ENCODE measurements at regions not wholly inside any gene's neighbourhood (a gene's known extent, or its start where the extent isn't known, plus 50 kb on each side); places are given as distances from the start of the nearest gene placed in this dataset.
A peak's percentile ranks its signal among the peaks of the same experiment; 100 is the strongest.

DNA sequence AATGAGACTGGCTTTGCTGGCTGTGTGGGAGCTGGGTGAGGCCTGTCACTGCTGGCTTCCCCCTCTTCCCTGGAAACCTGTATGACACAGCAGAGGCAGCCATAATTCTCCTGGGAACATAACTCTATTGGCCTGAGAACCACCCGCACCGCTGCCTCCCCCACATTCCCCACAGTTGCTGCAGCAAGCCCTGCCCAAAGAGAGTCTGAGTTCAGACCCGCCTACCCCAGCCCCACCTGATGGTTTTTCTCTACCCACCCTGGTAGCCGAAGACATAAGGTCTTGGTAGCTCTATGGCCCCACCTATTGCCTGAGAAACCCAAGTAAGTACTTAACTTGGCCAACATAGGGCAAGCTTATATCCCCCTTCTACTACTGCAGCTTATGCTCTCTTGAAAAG lies 174.8 kb downstream of the C11orf91 start:
- DNase-seq (ENCODE audit: low spot score): no peak

DNA sequence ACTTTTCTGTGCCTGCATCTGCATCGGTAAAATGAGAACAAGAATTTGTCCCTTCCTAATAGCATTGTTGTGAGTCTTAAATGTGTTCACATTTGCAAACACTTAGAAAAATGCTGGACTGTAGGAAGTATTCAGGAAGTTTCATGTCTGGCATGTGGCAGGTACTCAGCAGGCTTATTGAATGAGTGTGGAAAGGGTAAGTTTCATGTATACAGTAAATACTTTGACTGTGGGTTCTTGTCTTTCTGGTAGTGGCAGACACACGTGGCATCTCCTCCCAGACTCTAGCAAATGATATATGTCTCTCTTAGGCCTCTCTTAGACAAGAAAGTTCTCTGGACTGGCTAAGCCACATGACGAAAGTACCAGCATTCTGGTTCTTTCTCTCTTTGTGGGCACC lies 179.2 kb downstream of the C11orf91 start:
- DNase-seq (ENCODE audit: low spot score): no peak

DNA sequence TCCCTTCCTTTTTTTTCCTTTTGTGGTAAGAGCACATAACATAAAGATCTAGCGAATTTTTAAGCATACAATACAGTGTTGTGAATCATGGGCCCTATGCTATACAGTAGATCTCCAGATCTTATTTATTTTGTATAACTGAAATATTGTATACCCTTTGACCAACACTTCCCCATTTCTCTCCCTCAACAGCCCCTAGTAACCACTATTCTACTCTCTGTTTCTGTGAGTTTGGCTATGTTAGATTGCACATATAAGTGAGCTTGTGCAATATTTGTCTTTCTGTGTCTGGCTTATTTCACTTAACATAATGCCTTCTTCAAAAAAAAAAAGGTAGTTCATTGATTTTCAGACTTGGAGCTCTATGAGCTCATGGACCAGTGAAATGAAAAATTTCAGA lies 180.5 kb downstream of the C11orf91 start:
- DNase-seq (ENCODE audit: low spot score): no peak

DNA sequence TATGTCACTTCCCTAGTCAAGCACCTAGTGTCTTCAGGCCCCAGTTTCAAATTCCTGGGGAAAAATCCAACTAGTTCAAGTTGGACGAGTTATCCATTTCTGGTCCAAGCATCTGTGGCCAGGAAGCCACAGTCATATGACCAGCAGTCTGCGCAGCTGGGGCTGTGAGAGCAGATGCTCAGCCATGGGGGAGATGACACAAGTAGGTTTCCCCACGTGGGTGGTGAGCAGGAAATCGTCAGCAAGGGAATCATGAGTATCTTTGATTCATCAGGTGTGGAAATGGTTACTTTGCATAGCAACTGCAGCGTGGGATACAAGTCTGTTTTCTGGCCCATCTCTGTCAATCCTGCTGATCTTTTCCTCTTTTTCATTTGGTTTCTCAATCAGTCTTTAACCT lies 185.3 kb downstream of the C11orf91 start:
- peak; percentile 31 for DNase-seq (ENCODE audit: low spot score)

DNA sequence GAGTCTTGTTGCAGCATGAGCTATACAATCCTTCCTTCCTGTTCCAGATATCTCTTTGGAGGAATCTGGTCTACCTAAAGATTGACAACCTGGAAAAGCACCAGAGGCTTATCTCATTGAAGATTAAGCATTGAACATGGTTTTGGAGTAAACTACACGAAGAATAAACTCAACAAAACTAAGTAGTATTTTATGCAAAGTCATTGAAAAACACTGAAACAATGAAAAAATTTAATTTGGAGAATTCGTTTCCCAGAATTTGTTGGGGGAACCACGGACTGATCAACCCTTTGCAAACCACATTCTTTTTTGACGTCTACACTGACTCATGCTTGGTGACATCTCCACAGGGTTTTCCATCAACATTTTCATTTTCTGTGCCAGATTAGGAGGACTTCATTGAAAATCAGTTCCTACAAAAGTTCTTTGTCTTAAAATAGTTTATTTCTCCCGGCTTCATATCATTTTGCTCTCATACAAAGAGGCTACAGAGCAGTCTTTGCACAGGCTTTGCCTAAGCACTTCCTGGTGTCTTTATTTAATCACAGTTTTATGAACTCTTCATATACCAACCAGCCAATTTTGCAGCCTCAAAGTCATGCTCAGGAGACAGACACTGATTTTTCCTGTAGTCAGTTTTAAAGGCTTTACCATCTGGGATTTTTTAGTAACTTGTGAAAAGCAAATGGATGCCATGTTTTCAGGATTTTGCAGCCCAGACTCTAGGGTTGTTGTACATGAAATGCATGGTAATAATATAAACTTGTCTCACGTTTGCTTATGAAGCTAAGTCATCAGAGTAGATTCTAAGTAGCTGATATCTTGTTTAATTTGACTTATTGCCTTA lies 186.3 kb downstream of the C11orf91 start:
- no peak for DNase-seq (ENCODE audit: low spot score)

DNA sequence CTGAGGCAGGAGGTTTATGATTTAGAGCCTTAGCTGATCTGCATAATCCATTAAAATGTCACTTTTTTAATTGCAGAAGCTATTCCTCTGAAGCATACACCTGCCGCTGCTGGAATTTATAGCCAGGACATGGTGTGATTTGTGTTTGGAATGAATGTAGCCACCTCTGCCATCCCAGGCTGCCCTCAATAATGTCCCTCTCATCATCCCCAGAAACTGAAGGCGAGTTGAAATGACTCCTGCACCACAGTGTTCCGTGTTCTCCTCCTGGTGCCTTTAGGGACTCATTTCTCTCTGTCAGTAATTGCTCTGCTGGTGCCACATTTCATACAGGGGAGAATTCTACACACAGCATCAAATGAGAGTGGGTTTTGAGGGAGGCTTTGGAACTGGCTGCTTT lies 191.0 kb downstream of the C11orf91 start:
- DNase-seq (ENCODE audit: low spot score): no peak

DNA sequence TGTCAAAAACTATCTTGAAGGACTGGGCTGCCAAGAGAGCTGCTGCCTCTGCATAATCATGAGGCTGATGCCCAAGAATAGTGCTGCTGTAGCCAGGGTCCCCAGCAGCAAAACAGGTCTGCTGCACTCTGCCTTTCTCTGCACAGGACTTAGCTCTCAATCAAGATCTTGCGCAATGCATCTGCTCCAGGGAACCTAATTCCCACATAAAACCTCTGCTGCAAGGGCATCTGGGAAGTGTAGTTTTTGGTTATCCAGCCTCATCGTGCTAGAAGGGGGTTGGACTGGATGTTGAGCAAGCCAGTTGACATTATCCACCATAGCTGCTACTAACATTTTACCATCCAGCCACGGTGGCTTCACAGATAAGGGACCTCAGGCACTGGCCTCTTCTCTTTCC lies 192.7 kb downstream of the C11orf91 start:
- DNase-seq (ENCODE audit: low spot score): peak; percentile 17

DNA sequence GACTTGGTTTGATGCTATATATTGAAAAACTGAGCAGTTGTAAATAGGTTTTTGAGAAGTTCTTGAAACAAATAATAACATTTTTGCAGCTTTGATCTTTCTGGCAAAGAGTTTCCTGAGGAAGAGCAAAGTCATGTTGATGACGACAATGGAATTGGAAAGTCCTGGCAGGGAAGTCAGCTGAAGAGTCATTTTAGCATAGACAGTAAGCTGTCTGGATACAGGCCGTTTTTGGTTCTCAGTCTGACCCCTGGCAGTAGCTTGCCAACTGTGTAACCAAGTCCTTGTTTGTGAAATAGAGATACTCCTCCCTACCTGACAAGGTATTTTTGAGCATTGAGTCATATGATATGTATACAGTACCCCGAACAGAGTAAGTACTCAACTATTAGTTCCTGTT lies 193.3 kb downstream of the C11orf91 start:
- no peak for DNase-seq (ENCODE audit: low spot score)

DNA sequence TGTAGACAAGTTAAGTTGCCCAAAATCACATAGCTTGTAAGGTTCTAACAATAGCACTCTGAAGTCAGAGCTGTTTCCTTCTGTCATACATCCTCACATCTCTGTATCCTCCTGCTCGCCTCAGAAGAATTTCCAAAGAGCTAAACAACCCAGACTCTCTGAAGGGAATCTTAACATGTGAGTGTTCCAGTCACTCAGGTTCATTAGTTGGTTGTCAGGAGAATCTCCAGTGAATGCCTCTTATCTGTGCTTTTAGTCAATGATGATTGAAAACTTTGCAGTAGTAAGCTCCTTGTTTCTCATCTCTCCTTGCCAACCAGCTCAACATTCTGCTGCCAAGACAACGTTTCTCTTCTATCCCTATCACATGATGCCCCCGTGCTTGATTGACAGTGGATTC lies 195.5 kb downstream of the C11orf91 start:
- no peak for DNase-seq (ENCODE audit: low spot score)

DNA sequence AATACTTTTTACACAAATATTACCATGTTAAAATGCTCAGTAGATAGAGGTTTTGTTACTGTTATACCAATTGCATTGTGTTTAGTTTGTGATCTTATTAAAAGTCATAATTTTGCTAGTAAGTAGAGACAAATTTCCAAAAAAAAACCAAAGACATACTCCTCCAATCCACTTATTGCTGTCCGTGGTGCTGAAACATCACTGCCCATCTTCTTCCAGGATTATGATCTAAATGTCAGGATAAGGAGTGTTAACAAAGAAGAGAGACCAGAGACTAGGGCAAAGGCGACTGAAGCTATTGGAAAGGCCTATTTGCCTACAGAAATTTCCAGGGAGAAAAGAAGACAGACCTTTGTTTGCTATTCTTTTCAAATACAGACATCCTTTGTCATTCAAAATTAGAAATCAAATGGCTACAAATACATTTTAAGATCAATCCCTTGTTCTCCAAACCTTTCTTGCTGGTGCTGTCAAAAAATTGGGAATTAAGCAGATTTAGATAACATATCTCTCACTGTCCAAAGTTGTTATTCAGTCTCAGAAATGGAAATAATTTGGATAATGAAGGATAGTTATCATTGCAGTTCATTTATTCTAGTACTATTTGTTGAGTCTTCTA lies 199.7 kb downstream of the C11orf91 start:
- DNase-seq (ENCODE audit: low spot score): no peak

DNA sequence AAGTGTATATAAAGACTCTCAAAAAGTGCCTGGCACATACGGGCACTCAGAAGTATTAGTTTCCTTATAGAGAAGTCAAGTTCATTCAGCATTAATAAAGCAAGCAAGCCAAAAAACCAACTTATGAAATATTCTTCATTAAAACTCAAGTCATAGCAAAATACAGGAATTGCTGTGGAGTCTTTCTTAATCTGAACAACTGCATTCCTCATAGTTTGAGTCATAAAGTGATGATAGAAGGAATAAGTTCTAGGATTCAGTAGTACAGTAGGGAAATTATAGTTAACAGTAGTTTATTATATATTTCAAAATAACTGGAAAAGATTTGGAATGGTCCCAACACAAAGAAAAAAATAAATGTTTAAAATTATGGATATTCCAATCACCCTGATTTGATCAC lies 200.3 kb downstream of the C11orf91 start:
- no peak for DNase-seq (ENCODE audit: low spot score)

DNA sequence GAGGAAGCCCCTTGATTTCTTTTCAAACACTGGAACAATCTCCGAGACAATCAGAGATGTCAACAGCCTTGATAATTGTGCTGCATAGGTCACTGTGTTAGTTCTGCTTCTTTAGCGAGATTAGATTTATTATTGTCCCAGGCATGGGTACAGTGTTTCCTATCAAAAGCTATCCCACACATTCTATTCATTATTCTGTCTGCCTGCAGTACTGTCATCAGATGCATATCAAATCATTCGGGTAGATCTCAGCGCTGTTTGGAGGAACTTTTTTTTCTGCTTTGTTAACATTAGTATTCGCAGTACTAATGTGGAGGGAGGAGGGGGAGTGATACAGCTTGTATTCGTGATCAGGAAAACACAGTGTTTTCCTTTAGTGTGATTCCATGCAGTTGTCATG lies 208.0 kb downstream of the C11orf91 start:
- DNase-seq (ENCODE audit: low spot score): no peak

DNA sequence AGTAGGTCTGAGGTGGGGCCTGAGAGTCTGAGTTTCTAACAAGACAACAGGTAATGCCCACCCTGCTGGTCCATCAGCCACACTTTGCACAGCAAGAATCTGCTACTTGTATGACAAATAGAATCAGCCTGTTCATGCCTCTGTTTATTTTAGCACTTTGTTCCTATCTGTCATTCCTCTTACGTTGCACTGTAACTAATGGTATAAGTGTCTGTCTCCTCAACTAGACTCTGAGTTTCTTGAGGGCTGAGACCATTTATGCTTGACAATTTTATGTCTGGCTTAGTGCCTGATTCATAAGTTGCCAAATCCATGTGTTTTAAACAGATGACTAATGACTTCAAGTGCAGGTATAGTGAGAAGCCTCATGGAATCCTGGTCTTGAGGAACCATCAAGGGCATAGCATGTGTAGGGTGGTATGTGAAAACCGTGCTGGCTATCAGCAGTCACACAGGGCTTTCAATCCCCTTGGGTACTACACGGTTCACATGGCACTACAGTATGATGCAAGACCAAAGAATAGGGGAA lies 209.7 kb downstream of the C11orf91 start:
- no peak for DNase-seq (ENCODE audit: low spot score)

DNA sequence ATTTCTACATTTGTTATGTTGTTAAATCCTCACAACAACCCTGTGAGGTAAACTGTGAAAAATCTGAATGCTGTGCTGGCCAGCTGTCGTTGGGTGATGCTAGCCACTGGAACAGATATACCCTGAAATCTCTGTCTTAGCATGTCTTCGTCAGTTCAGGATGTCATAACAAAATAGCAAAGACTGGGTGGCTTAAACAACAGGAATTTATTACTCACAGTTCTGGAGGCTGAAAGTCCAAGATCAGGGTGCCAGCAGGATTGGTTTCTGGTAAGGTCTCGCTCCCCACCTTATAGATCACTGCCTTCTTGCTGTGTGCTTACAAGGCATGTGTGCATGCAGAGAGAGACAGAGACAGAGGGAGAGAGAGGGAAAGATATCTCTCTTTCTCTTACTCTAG lies 211.7 kb downstream of the C11orf91 start:
- DNase-seq (ENCODE audit: low spot score): no peak

DNA sequence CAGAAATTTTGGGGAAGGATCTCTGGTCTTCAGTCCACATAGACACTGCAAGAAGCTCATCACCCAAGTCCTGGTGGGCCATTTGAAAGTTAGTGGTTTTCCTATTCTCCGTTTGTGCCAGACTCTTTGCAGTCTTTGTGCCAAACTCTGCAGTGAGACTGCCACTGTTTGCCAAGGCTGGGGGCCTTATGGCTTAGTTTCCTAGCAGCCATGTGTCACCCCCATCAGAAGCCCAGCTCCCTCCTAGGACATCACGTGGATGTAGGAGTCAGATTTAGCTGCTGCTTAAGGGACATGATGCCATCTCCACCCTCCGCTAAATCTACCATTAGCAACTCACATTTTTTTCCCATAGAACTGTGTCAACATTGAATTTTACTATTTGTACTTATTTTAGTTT lies 220.0 kb downstream of the C11orf91 start:
- DNase-seq (ENCODE audit: low spot score): no peak

DNA sequence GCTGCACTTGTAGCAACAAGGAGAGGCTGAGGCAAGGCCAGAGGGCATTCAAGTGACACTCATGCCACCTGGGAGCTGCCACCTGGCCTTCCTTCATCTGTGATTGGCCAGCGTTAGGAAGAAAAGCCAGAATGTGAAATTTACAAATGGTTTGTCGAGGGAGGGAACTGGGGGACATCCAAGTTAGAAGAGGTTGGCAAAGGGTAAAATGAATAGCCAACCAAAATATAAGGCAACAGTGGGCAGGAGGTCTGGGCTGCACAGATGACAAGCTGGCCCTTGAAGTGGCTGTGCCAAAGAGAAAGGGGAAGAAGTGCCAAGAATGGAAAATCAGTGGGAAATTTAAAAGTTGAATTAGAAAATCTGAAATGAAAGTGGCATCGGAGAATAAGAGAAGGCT lies 221.4 kb downstream of the C11orf91 start:
- DNase-seq (ENCODE audit: low spot score): no peak

DNA sequence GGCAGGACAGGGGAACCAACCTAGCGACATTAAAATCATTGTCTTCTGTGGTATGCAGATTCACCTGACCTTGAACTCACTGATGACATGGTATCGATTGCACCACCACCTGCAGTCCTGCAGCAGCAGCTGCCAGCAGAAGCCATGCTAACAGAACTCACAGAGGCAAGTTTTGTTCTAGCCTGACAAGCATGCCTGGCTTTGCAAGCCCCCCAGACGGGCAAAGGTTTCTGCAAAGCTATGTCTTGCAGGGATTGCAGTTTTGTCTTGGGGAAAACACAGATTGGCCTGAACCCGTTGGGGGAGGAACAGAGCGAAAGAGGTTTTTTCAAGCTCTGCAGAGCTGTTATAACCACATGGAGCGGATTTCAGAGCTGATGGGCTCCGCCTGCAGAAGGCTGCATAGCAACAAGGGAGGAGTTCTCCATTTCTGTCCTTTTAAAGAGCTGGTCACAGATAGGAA lies 221.0 kb downstream of the HIPK3 start:
- no peak for DNase-seq (ENCODE audit: low spot score)

DNA sequence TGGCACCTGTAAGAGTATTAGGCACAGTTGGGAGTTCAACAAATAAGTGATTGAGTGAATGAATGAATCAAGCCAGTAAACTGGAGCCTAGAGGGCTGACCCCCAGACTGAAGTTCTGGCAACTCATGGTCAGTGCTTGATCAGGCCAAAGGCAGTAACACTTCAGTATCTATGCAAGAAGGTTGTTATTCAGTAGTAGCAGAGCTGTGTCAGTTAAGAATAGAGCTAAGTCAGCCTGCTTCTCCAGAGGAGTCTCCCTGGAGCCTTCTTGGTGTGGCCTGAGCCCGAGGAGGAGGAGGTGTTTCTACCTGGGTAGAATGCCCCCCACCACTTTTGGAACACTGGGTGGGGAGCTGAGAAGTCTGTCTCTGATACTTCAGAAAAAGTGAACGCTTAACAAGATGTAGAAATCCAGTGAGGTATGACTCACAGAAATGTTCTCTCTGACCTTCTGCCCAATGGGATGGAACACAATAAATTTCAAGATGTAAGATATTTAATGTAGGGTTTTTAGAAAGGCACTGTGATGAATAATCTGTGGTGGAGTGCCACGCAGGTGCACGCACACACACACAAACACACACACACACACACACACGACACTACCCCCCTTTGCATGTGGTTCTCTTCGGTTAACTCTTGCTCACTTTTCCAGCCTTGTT lies 219.9 kb downstream of the HIPK3 start:
- DNase-seq (ENCODE audit: low spot score): no peak

DNA sequence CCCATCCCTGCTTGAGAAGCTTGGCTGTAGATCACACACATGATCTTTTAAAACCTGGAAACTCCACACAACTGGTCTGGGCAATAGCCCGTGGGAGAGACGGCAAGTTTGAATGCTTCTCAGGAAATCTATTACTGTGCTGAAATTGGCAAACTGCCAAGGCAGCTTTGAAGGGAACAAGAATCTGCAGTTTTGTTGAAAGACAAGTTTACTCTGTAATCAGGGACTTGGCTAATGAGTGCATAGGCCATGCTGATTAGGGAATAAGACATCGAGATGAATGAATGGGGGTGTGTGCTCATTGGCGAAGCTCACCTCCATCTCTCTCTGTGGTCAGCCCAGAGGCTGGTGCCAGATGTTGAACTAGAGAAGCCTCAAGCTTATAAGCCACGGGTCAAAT lies 218.8 kb downstream of the HIPK3 start:
- peak; percentile 24 for DNase-seq (ENCODE audit: low spot score)

DNA sequence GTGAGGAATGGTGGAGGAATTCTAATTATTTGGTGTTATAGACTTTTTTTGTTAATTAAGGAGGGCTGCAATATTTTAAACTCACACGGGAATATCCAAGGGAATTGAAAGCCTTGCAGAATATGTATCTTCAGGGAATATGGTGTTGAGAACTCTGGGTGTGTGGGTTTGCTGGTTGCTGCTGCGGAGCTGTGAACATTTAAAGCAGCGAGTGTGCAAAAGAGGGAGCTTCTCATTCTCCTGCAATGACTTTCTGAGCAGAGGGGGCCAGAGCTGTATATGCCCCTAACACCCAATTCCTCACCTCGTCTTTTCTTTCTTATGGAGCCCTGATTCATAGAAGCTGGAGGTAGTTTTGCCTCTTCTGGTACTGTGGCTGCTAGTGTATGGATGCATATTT lies 217.7 kb downstream of the HIPK3 start:
- DNase-seq (ENCODE audit: low spot score): peak; percentile 32

DNA sequence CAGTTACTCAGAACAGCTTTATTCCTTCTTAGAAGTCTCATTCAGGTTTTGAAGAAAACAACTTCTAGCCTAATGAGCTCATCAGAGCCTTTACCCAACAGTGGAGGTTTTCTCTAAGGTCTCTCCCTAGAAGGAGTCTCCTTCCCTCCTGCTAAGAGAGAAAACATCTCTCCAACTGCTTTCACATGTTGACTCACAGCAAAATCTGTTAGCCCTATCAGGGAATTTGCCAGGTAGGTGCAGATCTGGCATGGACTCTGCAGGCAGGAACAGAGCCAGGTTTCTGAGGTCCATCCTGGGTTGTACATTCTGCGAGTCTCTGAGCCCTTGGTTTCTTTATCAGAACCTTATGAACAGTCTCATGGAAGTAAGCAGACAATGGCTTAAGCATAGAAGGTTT lies 214.4 kb downstream of the HIPK3 start:
- no peak for DNase-seq (ENCODE audit: low spot score)

DNA sequence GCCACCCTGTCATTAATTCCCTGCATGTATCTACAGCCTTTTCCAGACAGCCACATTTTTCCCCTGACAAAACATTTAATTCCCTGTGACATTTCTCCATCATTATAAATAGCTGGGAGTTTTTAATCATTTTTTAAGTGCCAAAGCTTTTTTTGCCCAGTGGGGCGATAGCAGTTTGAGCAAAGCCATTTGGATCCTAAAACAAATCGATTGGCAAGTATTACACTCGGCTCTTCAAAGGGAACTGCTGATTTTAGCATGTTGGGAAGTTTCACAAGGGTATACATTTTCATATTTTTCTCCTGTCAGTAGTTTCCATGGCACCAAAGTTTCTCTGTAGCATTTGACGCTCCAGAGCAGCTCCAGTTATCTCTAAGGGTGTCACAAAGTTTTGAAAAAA lies 210.8 kb downstream of the HIPK3 start:
- no peak for DNase-seq (ENCODE audit: low spot score)

DNA sequence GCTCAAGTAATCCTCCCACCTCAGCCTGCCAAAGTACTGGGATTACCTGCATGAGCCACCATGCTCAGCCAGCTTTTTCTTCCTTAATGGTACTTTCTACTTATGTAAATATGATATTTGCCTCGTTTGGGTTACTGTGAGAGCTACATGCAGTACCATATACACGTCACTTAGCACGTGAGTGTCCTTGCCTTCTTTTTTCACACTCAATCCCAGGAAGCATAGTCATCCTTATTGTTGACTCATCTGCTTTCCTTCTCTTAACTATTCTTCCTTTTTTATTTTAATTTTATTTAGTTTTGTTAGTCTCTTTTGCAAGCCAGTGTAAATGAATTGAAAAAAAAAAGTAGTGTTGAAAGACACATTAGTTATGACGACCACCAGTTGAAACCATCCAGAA lies 205.9 kb downstream of the HIPK3 start:
- DNase-seq (ENCODE audit: low spot score): no peak

All from putamen (tissue), 1 donor.